WERI-Rb-1 (cell line): ENCODE measurements at regions not wholly inside any gene's neighbourhood (a gene's known extent, or its start where the extent isn't known, plus 50 kb on each side); places are given as distances from the start of the nearest gene placed in this dataset.

Experiments used
- DNase-seq: peaks from one replicate; pipeline ENCODE4 v3.0.0-alpha.2; 2020
- H3K27ac ChIP-seq: fragments of 250-450 bp; sonication (Bioruptor Pico); 2 replicates; pipeline ENCODE4 v1.5.1; 2020; ENCODE audit warnings: mild to moderate bottlenecking, moderate library complexity
- H3K27me3 ChIP-seq: fragments of 250-450 bp; sonication (Bioruptor Pico); 2 replicates; pipeline ENCODE4 v1.5.1; 2021; ENCODE audit warnings: mild to moderate bottlenecking, low read depth, moderate library complexity; ENCODE audit not compliant: insufficient read depth, severe bottlenecking
- H3K36me3 ChIP-seq: fragments of 250-450 bp; sonication (Bioruptor Pico); 2 replicates; pipeline ENCODE4 v1.5.1; 2020; ENCODE audit warnings: mild to moderate bottlenecking, moderate library complexity
- H3K4me3 ChIP-seq: 2 replicates; pipeline ENCODE4 v1.5.1; 2011; ENCODE audit warnings: low read depth, mild to moderate bottlenecking, control low read depth, low read length
- H3K9me3 ChIP-seq: fragments of 250-450 bp; sonication (Bioruptor Pico); 2 replicates; pipeline ENCODE4 v1.5.1; 2021; ENCODE audit warnings: mild to moderate bottlenecking, moderate library complexity; ENCODE audit not compliant: severe bottlenecking
- TF ChIP-seq, protein P1 (sequence below): IDR thresholded peaks from 2 replicates; pipeline ENCODE4 v1.5.1; 2011; ENCODE audit warnings: low read depth, mild to moderate bottlenecking, control low read depth, inconsistent platforms, low read length

DNA sequence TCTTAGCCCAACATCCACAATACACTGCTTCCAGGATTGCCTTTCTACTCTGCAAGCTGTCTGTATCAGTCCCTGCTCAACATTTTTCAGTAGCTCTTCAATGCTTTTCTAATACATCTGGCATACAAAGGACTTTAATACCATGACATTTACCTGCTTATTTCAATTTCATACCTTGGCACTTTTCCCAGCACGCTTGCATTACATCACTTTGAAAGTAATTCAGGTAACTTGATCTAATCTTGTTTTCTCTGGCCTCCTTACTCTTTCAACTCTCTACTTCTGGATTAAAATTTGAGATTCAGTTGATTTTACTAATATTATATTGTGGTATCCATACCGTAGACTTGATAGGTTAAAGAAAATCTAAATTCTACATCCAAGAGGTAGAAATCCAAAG lies 103.0 kb downstream of the PTGS2 start:
- Histone ChIP-seq H3K27ac (no peak overlapping the region), H3K36me3 (no peaks in the 10 kb centered on the region), H3K27me3 (no peaks in the 10 kb centered on the region), H3K4me3 (no peak overlapping the region), H3K9me3 (no peaks in the 10 kb centered on the region)
- DNase-seq: no peak
- TF ChIP-seq, protein P1, sequence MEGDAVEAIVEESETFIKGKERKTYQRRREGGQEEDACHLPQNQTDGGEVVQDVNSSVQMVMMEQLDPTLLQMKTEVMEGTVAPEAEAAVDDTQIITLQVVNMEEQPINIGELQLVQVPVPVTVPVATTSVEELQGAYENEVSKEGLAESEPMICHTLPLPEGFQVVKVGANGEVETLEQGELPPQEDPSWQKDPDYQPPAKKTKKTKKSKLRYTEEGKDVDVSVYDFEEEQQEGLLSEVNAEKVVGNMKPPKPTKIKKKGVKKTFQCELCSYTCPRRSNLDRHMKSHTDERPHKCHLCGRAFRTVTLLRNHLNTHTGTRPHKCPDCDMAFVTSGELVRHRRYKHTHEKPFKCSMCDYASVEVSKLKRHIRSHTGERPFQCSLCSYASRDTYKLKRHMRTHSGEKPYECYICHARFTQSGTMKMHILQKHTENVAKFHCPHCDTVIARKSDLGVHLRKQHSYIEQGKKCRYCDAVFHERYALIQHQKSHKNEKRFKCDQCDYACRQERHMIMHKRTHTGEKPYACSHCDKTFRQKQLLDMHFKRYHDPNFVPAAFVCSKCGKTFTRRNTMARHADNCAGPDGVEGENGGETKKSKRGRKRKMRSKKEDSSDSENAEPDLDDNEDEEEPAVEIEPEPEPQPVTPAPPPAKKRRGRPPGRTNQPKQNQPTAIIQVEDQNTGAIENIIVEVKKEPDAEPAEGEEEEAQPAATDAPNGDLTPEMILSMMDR: no peak

DNA sequence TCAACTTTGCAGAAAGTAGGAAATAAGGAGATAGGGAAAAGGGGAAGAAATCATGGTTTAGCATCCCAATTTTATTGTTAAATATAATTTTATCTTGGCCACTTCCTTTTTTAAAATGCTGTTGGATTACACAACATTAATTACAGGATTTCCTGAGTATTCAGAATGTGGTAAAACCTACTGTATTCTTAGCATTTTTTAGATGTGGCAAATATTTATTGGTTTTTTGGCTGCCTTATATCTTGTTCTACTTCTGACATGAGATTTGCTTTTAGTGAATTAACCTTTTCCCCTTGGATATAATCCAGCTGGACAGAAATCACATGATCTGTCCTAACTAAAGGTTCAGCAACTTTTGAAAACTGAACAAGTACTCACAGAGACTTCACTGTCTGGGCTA lies 104.9 kb downstream of the PTGS2 start:
- Histone ChIP-seq H3K27ac (no peak overlapping the region), H3K9me3 (no peaks in the 10 kb centered on the region), H3K36me3 (no peaks in the 10 kb centered on the region), H3K27me3 (no peaks in the 10 kb centered on the region), H3K4me3 (no peak overlapping the region)
- DNase-seq: no peak
- TF ChIP-seq, protein P1: no peak

DNA sequence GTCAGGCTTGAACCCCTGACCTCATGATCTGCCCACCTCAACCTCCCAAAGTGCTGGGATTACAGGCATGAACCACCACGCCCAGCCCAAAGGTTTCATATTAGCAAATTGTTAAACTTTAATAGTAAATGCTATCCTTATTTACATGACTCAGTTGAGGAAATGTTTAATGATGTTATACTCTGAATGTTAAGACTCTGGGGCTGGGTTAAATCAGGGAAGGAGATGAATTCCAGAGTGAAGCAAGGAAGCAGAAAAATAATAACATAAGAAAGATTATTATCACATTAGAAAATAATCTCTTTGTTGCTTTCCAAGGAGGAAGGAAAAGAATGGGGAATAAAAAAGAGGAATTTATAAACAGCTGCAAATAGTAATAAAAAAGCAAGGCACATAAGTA lies 105.3 kb downstream of the PTGS2 start:
- no peak for DNase-seq
- no peaks in the 10 kb centered on the region for H3K36me3 ChIP-seq
- no peak overlapping the region for H3K27ac ChIP-seq
- no peak overlapping the region for H3K4me3 ChIP-seq
- H3K27me3 ChIP-seq: no peaks in the 10 kb centered on the region
- no peaks in the 10 kb centered on the region for H3K9me3 ChIP-seq
- TF ChIP-seq, protein P1: no peak

DNA sequence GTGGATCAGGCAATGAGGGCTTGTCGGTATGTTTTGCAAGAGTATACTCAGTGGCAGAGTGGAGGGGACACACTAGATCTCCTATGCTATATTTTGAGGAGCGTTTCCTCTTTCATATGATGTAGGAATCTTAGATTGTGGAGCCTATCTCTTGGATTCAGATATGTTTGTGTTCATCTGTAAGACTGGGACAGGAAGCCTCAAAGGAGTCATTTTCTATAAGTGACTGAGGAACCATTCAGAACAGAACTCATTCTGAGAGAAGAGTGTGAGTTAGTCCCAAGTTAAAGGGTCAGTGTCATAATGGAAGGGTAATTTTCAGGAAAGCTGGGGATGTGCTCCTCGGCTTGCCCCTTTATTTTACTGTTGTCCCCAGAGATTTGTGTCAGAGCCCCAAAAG lies 107.7 kb downstream of the PTGS2 start:
- Histone ChIP-seq H3K36me3 (no peaks in the 10 kb centered on the region), H3K4me3 (no peak overlapping the region), H3K27ac (no peak overlapping the region), H3K27me3 (no peaks in the 10 kb centered on the region), H3K9me3 (no peaks in the 10 kb centered on the region)
- TF ChIP-seq, protein P1: no peak
- no peak for DNase-seq

DNA sequence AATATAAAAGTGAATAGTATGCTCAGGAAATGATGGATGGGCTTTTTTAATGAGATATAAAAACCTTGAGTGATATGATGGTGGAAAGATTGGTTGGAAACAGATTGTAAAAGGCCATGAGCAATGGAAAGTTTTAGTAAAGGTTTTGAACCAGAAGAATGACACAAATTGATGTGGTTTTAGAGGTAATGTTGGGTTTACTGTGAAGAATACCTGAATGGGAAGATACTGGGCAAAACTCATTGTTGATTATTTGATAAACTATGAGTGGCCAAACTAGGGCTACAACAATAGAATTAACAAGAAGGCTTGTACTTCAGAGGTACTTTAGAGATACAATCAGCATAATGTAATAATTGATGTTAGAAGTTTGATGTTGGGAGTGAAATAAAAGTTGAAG lies 108.5 kb downstream of the PTGS2 start:
- Histone ChIP-seq H3K36me3 (no peaks in the 10 kb centered on the region), H3K9me3 (no peaks in the 10 kb centered on the region), H3K4me3 (no peak overlapping the region), H3K27me3 (no peaks in the 10 kb centered on the region), H3K27ac (no peak overlapping the region)
- no peak for DNase-seq
- TF ChIP-seq, protein P1: no peak

DNA sequence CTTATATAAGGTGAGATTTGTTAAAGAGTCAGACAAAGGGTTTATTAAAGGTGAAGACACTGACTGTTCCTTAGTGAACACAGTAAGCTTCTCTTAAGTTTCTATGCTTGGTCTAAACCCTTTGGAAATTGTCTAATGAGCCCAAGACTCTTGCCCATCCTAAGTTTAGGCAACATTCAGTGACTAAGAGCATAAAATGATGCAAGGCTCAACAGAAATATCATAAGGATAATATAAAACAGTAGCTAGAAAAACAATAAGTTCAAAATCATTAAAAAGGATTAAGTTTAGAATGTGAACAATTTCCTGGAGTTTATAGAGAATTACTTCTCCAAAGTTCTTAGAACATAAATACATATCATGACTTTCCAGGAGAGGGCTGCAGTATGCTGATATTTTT lies 108.9 kb upstream of the PDC start:
- no peak for DNase-seq
- no peak overlapping the region for H3K27ac ChIP-seq
- TF ChIP-seq, protein P1: no peak
- H3K27me3 ChIP-seq: no peaks in the 10 kb centered on the region
- H3K36me3 ChIP-seq: no peaks in the 10 kb centered on the region
- no peaks in the 10 kb centered on the region for H3K9me3 ChIP-seq
- no peak overlapping the region for H3K4me3 ChIP-seq
